HG02973 (cell line): ENCODE measurements at regions not wholly inside any gene's neighbourhood (a gene's known extent, or its start where the extent isn't known, plus 50 kb on each side); places are given as distances from the start of the nearest gene placed in this dataset.

Experiments used
- ATAC-seq: cut with Tn5 transposase; IDR thresholded peaks from one replicate; pipeline ENCODE4 v1.9.1; 2021; ENCODE audit warnings: moderate library complexity; ENCODE audit not compliant: unreplicated experiment

- ATAC-seq, result no peak
These were observed 196.3 kb upstream of the TMTC4 start for GRCh38 chr13:100870898-100871297.

DNA sequence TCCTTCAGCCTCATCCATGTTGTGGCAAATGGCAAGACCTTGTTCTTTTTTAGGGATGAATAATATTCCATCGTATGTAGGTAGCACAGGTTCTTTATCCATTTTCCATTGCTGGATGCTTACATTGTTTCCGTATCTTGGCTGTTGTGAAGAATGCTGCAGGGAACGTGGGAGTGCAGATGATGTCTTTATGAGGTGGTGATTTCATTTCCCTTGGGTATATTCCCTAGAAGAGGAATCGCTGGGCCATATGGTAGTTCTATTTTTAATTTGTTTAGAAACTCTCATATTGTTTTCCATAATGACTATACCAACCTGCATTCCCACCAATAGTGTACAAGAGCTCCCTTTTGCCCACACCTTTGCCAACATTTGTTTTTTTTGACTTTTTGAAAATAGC, 186.3 kb upstream of the TMTC4 start:
- ATAC-seq, result no peak

DNA sequence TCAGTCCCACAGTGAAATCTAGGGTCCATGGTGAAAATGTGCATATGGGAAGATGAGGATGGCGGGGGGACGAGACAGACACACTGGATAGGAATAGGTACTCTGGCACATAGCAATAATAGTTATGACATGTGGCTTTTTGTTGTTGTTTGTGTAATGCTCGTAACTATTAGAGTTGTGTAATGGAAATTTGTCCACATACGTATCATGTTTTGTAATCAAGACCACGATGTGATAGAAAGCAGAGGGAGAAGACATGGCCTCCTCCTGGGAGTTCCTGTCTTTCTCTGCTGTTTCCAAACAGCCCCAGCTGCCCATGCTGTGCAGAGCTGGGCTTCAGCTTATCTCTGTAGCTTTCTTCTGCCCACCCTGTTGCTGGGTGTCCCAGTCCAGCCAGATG, 185.3 kb upstream of the TMTC4 start:
- no peak for ATAC-seq

GRCh38 chr13:100855151-100855550, 180.6 kb upstream of the TMTC4 start:
- ATAC-seq, result no peak

DNA sequence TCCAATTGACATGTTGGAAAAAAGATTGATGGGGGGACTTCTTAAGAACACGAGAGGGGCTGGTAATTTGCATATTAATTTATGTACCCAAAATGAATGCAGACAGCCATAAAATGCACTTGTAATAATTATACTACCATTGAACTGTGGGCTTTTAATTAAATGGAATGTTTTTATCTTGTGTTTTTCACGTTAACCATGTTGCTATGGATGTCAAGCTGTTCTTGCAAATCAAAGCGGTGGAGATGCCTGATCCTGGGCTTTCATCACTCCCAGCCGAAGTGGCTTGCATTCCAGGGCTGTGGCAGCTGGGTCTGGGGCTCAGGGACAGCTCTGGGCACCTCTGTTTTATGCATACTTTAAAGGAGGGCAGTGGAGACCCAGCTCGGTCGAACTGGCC, 179.4 kb upstream of the TMTC4 start:
- no peak for ATAC-seq

- no peak for ATAC-seq
These were observed 178.8 kb upstream of the TMTC4 start for GRCh38 chr13:100853434-100853833.

- ATAC-seq, result no peak
These were observed 177.6 kb upstream of the TMTC4 start for GRCh38 chr13:100852146-100852545.

DNA sequence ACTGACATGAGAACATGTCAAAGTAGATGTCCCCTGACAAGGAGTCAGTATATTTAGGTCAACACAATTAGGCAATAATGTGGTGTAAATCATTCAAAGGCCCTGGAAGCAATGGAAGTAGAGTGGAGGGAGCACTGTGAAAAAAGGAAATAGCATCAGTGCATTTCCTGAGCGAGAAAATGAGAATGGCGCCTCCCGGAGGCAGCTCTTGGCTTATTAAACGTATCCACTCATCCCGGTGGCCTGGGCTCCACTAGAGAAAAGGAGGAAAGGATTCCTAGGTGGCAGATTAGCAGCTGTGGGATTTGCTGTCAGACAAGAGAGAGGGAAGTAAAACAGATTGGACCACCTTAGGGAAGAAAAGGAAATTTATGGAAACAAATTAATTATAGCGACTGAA, 173.7 kb upstream of the TMTC4 start:
- no peak for ATAC-seq

GRCh38 chr13:100845128-100845757, 170.6 kb upstream of the TMTC4 start:
- no peak for ATAC-seq

GRCh38 chr13:100842136-100842535, 167.5 kb upstream of the TMTC4 start:
- no peak for ATAC-seq

GRCh38 chr13:100838387-100838786, 163.8 kb upstream of the TMTC4 start:
- no peak for ATAC-seq

- ATAC-seq, result no peak
These were observed 163.0 kb upstream of the TMTC4 start for GRCh38 chr13:100837631-100838030.

DNA sequence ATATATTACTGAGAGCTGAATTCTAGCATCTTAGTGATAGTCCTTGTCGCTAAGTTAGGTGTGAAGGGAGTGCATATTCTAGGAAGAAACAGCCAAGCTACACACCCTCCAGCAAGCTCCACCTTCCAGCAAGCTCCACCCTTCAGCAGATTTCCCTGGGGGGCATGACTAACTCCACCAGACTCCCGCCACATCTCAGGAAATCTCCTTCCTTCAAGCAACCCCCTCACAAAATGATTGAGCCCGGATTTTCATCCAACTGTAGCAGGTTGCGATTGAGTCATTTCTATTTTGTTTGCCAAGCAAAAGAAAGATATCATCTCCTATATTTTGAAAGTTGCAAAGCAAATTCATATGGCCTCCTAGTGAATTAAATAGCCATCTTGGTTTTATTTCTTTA, 162.1 kb upstream of the TMTC4 start:
- no peak for ATAC-seq

DNA sequence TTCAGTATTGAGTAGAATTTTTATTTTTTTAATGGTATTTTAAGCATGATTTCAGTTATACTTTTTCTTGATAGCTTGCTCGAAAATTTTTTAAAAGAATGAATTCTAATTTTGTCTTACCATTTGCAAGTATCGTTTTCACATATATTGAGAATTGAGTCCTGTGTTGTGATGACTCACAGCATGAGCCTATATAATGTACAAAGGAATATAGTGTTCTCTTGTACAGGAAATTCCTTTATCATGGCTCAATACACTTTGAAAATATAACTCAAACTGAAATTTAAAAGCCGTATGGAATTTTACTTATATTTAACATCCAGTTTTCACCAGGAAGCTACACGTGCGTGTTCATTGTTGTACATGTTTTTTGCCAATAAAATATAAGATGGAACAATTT, 161.1 kb upstream of the TMTC4 start:
- ATAC-seq, result no peak

DNA sequence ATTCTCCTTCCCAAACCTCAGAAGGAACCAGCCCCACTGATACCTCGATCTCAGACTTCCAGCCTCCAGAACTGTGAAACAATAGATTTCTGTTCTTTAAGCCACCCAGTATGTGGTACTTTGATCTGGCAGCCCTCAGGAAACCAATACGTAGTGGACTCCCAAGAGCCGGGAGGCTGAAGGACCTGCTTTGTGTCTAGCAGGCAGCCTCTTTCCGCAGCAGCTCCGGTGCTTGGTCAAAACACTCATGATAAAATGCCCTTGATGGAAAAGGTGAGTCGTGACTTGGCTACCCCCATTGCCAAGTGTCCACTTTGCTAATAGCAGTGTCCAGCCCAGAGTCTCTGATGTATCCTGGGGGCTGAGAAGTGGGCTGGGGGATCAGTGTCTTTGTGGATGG, 158.8 kb upstream of the TMTC4 start:
- ATAC-seq, result no peak

GRCh38 chr13:100828226-100828625, 153.6 kb upstream of the TMTC4 start:
- ATAC-seq, result no peak

- no peak for ATAC-seq
These were observed 153.0 kb upstream of the TMTC4 start for GRCh38 chr13:100827489-100828176.

GRCh38 chr13:100826441-100826840, 151.8 kb upstream of the TMTC4 start:
- no peak for ATAC-seq

DNA sequence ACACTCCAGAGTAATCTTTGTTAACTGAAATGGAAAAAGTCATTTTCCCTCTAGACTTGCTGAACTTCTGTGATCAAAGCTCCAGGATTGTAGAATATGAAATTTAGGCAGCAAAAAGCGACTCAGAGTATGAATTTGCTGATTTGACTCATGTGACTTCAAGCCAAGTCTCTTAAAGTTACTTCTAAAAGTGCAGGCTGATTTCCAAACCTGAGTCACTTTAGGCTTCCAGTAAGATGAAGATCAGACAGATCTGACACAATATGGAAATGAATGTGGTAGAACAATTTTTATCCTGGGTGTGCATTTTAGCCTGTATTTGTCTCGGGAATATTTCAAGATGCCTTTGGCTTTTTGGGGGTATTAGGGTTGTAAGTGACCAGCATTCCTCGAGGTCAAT, 151.0 kb upstream of the TMTC4 start:
- ATAC-seq, result no peak

- ATAC-seq, result no peak
These were observed 149.8 kb upstream of the TMTC4 start for GRCh38 chr13:100824366-100824765.

- ATAC-seq, result no peak
These were observed 148.9 kb upstream of the TMTC4 start for GRCh38 chr13:100823448-100823847.

DNA sequence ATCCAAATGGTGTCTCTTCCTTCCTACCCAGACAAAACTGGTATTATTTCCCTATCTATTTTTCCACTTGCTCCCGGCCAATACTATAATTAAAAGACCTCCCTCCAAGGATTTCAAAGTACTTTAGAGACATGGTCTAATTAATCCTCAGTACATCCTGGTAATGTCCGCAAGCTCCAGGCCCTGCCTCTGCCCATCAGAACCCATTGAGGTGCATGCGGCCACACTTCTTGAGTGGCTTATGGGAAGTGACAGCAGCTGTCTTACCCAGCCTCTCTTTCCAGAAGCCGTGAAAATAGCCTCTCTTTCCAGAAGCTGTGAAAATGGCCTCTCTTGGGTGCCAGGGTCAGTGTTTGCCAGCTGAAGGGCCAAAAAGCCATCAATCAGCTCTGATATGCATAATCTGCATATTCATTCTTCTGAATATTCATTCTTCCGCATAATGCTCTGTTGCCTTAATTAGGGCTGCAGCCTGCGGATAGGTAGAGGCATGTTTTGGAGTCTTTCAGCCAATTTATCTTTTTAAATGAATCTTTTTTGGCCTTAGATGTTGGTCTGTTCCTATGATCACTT, 148.4 kb upstream of the TMTC4 start:
- no peak for ATAC-seq

- ATAC-seq, result no peak
These were observed 144.1 kb upstream of the TMTC4 start for GRCh38 chr13:100818711-100819110.
